Stimulated activated CD8-positive, alpha-beta memory T cell treated with anti-CD3 and anti-CD28 coated beads, Interleukin-7, amount 100 ng/mL, for 1 hour (primary cell): ENCODE measurements at regions not wholly inside any gene's neighbourhood (a gene's known extent, or its start where the extent isn't known, plus 50 kb on each side); places are given as distances from the start of the nearest gene placed in this dataset.

ENCODE experiments used
- DNase-seq, 2 donors: peaks; one replicate each; pipeline ENCODE4 v3.0.0-alpha.2; 2020; ENCODE audit warnings: low read depth in 2 of 2

GRCh38 chr15:85941186-85941855 lies 138.3 kb upstream of the AGBL1 start:
- DNase-seq, result no peak

GRCh38 chr15:85942632-85943031 lies 137.0 kb upstream of the AGBL1 start:
- DNase-seq, result no peak

DNA sequence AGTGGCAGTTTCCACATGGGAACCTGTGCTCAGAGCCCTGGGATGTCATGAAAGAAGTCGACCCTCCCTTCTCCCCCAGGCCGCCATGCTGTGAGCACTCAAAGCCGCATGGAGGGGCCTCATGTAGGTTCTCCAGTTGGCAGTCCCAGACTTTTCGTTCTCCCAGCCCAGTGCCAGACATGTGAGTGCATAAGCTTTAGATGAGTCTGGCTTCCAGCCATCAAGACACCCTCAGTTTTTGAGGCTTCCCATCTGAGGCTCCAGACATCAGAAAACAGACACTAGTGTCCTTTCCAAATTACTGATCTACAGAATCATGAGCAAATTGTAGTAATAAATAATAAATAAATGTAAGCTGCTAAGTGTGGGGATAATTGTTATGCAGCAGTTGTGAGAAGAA lies 136.5 kb upstream of the AGBL1 start:
- DNase-seq, result no peak

DNA sequence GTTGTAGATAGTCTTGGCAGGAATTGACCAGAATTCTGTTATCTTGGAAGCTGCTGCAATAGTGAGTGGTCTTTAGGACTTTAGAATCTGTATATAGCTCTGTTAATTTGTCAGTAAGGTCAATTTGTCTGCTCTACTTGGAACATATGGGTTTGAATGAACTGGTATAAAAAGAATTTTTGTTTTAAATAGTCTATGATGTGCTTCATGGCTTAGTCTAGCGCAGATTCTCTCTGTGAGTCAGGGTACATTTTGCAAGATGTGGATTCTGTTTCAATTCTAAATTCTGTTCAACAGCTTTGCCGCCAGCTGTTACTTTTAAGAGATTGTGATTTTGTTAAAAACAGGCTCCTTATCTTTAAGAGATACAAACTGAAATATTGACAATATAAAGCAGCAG lies 135.9 kb upstream of the AGBL1 start:
- DNase-seq, result no peak

DNA sequence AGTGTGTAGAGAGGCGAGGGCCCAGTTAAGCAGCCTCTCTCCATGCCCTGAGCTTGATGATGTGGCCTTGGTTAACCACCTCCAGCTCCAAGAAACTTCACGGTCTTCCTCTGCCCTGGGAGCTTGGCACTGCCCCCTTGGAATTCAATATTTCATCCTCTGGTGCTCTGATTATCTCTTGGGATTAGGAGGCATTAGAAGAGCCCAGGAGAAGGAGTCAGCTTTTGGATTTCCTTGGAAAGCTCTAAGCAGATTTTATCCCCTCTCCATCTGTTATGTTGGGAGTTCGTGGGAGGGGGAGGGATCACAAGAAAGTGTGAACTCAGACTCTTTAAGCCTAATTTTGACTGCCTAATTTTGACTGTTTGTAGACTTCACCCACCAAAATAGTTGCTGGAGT lies 132.7 kb upstream of the AGBL1 start:
- no peak for DNase-seq

GRCh38 chr15:85947936-85948335 lies 131.7 kb upstream of the AGBL1 start:
- DNase-seq, result no peak

DNA sequence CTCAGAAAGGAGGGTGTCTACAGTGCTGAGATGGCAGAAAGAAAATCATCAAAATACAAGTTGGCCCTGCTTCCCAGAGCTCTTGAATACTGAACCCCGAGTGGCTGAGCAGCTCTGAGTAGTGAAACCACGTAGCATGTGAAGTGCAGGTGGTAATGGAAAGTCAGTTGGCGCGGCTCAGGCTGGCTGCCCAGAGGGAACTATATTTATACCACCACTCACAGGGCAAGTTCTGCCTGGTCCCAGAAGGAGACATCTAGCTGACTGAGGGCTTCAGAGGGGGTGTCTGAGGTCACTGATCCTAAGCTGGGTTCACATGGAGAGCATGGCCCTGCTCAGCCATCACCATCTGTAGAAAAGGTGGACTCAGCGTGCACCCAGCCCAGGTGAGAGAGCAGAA lies 129.6 kb upstream of the AGBL1 start:
- DNase-seq, result no peak

DNA sequence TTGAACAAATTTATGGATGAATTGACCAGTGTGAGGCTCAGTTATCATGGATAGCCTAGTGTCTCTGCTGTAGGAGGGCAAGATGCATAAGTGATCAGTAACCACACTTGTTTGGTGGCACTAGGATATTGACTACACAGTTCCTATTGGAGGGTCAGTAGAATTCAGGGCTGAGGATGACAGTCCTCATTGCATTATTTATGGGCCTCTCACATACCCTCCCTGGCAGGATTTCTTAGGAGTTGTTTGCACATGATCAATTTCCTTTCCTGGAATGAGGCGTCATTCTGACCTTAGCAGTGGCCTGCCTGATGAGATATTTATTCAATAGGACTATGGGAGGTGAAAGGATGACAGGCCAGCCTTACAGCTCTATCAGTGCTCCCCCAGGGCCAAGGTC lies 125.1 kb upstream of the AGBL1 start:
- no peak for DNase-seq

DNA sequence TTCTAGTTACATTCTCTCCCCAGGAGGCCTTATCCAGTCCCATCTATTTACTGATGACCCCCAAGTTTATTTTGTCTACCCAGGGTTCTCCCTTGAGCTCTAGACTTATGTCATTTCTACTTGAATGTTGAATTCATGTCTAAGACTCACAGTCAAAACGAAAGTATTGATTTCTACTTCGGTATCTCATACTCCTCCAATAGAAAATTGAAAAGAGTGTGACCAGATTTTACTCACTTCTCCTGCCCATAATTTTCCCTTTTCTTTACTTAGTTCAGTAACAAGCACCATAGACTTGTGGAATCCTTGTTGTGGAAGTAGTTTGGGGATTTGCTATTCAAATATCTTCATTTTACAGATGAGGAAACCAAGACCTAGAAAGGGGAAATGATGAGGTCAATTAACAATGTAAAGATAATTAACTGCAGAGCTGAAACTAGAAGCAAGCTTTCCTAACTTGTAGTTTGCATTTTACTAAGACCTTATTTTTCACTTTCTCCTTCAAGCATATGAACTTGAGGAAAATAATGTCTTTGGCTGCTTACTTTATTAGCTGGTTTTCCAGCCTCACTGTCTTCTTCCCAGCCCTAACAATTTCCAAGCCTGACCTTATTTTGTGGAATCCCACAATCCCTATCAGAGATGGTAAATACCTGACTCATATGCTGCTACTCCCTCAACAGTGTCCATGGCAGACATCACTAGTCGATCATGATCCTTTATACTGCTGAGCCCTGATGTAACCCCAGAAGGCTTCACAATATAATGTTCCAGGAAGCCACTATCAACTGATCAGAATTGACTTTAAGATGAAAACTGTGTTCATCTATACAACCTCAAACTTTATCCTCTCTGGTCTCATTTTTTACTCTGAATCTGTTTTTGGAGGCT lies 123.9 kb upstream of the AGBL1 start:
- no peak for DNase-seq

- no peak for DNase-seq
Observed at GRCh38 chr15:85956532-85957275, 123.0 kb upstream of the AGBL1 start.

DNA sequence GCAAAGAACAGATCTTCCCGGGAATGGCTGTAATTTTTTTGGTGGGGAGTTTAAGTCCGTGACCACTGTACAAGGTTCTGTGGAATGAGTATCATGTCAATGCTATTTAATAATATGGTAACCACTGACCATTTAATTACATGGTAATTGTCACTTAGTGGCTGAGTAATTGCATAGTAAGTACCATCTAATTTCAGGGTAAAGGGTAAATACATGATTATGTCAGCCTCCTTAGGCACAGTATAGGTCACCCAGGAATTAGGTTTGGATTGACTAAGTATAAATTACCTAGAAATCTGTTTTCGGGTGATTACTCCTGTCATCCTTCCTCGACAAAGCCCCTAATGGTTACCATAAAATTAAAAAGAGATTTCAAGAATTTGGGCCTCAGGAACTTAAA lies 120.1 kb upstream of the AGBL1 start:
- DNase-seq, result no peak

DNA sequence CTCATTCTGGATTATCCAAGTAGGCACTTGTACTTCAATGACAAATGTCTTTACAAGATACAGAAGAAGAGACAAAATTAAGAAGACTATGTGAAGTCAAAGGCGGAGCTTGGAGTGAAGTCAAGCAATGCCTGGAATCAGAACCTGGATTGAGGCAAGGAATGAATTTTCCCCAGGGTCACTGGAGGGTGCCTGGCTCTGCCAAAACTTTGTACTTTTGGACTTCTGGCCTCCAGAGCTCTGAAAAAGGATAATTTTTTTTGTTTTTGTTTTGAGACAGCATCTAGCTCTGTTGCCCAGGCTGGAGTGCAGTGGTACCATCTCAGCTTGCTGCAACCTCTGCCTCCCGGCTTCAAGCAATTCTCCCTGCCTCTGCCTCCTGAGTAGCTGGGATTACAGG lies 119.3 kb upstream of the AGBL1 start:
- no peak for DNase-seq

- DNase-seq, result no peak
Observed at GRCh38 chr15:85961821-85962220, 117.8 kb upstream of the AGBL1 start.

- DNase-seq, result no peak
Observed at GRCh38 chr15:85963262-85963760, 116.4 kb upstream of the AGBL1 start.

DNA sequence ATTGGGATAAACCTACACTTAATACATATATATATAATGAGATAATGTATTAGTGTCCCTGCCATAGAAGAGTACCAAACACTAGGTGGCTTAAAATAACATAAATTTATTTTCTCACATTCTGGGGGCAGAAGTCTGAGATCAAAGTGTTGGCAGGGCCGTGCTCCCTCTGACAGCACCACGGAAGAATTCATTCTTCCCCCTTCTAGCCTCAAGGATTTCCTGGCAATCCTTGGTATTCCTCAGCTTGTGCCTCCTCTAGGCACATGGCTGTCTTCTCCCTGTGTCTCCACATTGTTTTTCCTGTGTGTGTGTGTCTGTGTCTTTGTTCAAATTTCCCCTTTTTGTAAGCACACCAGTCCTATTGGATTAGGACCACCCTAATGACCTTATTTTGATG lies 115.2 kb upstream of the AGBL1 start:
- no peak for DNase-seq

- DNase-seq, result no peak
Observed at GRCh38 chr15:85967553-85967952, 112.1 kb upstream of the AGBL1 start.

DNA sequence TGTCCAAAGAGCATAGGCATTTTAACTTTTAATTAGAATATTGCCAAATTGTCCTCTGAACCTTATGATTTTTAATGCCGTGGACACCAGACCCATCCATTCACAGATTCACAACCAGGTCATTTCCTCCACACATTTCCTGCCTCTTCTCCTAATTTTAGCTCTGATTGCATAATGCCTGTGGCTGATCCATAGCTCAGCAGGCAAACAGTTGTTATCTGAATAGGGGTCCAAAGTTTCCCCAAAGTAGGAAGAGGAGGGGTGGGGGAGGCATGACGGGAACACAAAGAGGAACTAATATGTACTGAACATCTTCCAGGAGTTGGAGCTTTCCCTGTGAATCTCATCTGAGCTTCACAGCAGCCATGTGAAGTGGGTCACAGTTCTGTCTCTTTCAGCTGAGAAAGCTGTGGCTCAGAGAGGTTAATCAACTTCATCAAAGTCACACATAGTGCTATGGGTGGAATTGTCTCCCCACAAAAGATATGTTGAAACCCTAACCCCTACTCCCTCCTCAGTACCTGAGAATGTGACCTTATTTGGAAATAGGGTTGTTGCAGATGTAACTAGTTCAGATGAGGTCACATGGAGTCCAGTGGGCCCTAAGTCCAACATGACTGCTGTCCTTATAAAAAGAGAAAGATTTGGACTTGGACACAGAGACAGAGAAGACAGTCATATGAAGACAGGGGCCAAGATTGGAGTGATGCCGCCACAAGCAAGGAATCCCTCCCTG lies 106.7 kb upstream of the AGBL1 start:
- no peak for DNase-seq

DNA sequence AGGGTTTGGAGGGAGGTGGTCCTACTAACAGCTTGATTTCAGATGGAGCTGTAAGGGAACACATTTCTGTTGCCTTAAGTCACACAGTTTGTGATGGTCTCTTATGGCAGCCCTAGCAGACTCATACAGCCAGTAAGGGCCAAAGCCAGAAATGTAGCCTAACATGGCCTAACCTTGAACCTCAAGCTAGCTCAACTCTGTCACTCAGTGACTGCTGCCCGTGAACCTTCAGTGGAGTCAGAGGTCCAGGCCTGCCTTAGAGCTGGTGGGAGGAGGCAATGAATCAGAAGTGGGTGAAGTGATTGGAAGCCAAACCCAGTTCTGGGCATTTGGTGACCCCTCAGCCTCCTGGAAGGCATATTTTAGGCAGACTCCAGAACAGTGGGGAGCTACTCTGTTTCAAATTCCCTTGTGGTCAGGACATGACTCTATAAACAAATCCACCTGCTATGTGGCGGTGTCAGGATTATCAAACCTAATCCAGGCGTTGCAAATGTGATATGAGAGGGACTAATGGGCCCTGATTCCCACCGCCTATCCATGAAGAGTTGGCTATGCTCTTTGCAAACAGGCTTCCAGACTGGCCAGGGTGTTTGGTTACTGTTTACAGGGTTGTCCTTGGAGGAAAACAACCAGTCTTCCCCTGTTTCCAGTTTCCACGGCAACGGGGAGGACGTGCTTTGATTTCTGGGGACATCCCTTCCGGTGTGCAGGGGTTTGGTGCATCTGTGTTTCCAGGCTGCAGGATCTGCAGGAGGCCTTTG lies 105.9 kb upstream of the AGBL1 start:
- DNase-seq, result no peak

DNA sequence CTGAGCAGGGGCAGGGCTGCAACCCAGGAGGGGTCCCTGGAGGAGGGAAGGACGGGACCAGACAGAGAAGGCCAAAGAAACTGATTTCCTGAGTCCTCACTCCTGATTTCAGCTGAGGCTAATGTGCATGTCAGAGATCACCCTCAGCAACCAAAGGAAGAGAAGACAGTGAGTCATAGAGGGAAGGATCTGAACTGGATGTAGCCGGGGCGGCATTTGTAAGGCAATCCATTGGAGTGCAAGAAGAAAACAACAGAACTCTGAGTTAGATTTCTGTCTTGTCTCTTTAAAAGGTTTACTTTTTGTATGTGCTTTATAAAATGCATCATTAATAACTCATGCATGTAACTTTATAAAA lies 105.3 kb upstream of the AGBL1 start:
- DNase-seq, result no peak

DNA sequence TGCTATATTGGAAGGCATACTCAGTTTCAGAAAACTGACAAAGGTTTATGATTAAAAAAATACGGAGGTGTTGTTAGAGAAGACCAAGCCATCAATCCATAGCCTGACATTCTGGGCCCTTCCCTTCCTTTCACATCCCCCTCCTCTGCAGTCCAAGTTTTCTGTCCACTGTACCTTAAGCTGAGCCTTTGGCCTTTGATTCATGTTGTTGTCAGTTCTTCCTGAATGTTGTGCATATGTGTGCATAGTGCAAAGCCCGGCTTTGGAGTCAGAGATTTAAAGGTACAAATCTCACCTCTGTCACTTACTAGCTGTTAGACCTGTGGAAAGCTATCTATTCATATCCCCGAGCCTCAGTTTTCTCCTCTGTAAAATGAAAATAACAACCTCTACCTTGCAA lies 104.9 kb upstream of the AGBL1 start:
- no peak for DNase-seq

DNA sequence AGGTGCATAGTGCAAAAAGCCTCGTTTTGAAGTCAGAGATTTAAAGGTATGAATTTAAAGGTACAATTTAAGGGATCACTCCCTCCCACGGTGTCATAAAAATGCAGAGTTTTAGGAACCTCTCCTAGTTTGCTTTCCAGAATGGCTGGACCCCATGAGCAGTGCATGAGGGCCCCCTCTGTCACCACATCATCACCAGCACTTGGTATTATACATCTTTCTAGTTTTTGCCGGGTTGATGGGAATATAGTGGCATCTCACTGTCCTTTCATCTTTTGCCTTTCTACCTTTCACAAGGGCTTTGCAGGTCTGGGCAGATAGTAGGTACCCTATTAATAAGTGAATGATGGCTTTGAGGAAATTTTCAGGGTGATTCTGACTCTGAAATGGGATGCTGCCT lies 103.6 kb upstream of the AGBL1 start:
- no peak for DNase-seq
